GM12872 (cell line): ENCODE measurements at regions not wholly inside any gene's neighbourhood (a gene's known extent, or its start where the extent isn't known, plus 50 kb on each side); places are given as distances from the start of the nearest gene placed in this dataset.

Source experiments
- TF ChIP-seq, protein P1 (sequence below): IDR thresholded peaks from 3 replicates; pipeline ENCODE4 v1.5.1; 2011; ENCODE audit warnings: low read depth, mild to moderate bottlenecking, low read length, moderate library complexity; ENCODE audit not compliant: insufficient read depth

GRCh38 chr3:55146216-55146615 is 218.4 kb upstream of the LRTM1 start:
- TF ChIP-seq, protein P1, sequence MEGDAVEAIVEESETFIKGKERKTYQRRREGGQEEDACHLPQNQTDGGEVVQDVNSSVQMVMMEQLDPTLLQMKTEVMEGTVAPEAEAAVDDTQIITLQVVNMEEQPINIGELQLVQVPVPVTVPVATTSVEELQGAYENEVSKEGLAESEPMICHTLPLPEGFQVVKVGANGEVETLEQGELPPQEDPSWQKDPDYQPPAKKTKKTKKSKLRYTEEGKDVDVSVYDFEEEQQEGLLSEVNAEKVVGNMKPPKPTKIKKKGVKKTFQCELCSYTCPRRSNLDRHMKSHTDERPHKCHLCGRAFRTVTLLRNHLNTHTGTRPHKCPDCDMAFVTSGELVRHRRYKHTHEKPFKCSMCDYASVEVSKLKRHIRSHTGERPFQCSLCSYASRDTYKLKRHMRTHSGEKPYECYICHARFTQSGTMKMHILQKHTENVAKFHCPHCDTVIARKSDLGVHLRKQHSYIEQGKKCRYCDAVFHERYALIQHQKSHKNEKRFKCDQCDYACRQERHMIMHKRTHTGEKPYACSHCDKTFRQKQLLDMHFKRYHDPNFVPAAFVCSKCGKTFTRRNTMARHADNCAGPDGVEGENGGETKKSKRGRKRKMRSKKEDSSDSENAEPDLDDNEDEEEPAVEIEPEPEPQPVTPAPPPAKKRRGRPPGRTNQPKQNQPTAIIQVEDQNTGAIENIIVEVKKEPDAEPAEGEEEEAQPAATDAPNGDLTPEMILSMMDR: no peak

DNA sequence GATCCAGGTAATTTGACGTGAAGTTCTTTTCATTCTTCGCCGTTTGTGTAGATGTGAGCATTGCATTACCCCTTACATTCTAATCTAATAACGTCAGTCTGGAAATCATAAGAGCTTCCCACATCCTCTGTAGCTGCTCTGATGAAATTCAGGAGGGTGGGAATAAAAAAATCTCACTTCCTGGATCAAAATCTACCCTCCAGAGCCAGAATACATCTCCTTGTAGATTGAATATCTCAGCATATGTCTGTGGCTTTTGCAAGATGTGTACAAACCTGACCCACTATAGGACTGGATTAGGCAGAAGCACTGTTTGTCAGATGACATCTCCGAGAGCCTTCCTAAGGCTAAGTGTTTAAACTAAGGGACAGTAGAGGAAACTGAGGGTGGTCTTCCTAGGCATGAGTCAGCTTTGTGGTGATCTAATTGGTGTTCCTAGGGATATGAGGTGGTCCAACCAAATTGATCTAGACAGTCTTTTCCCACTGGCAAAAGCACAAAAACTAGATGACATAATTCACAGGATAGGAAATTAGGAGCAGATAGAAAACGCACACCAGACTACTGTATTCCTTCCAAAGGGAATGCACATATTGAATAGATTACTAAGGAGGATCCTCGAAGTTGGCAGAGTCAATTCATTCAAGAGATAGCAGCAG is 216.3 kb upstream of the LRTM1 start:
- TF ChIP-seq, protein P1: no peak

- TF ChIP-seq, protein P1: no peak
These were observed 215.5 kb upstream of the LRTM1 start for GRCh38 chr3:55143336-55143735.

DNA sequence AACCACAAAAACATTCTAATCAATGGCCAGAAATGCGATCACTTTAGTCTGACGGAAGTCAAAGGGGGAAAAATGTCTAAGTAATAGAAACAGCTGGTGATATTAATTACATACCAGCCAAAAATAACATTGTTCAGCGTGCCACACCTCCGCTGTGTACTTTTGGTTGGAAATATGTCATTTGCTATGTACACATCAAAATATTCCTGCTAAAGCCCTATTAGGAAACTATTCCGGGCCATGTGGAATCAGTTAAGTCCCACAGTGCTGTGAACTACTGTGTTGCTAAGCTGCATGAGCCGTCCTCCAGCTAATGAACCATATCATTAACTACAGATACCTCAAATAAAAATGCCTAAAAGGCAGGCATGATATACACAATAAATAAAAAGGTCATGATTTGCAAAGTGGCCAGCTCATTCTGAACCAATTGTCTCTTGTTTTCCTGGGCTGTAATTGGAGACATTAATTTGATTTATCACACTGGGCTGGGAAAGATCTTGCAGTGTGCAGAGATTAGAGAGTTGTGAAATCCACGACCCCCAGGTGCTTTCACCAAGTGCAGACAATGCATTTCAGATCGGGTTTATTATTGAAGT is 200.5 kb upstream of the LRTM1 start:
- TF ChIP-seq, protein P1: no peak

DNA sequence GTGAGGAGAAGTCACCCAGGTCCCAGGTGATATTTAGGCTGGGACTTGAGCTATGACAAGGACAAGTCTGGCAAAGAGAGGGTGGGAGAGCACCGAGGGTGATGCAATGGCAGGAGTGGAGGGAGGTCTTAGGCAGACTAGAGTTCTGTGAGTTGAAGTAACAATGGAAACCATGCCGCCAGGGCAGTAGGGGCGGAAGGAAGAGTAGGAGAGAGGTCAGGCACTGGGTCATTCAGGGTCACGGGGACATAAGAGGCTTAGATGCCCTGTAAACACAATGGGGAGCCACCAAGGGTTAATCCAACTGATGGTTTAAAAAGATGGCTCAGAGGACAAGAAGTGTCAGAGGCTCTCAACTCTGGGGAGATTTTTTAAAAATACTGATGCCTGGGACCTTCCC is 199.7 kb upstream of the LRTM1 start:
- TF ChIP-seq, protein P1: no peak

GRCh38 chr3:55124371-55124770 is 196.5 kb upstream of the LRTM1 start:
- TF ChIP-seq, protein P1: no peak
